ENCODE measurements at regions not wholly inside any gene's neighbourhood (a gene's known extent, or its start where the extent isn't known, plus 50 kb on each side); places are given as distances from the start of the nearest gene placed in this dataset.
"Not testable (repeated sequence)": the region's sequence is repeated elsewhere in the genome, so short reads cannot be mapped to it uniquely, and the experiment has no call there.

DNA sequence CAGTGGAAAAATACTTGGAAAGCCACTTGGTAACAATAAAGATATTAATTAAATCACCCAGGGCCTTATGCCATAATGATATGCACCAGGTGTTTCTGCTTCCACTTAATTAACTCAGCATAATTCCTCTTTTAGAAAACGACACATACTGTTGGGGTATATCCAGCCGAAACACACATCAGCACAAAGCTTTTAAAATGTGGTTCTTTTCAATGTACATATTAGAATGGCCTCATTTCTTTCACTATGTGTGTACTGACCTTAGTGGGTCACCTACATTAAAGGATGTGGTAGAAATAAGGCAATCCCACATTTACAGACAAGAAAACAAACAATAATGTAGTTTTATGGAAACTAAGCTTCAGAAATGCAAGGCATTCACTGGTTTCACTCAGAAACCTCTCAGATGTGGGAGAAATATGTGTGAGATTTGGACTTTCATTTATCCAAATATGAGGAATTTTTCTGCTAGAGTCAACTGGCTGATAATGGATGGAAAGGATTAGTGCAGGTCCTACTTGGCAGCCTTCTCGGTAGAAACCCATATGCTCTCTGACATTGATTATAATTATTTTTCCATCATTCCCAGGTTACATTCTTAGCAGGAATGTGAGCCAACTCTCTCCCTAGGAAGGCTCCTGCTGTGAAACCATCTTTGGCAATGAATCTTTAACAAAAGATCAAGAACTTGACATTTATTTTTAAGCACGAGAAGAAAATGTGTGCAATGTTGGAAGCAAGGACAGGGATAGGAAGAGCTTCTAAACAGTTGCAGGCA, 66.7 kb upstream of the DHX40 start:
- DNase-seq (ENCODE audit: low read depth, low spot score) = no peak

DNA sequence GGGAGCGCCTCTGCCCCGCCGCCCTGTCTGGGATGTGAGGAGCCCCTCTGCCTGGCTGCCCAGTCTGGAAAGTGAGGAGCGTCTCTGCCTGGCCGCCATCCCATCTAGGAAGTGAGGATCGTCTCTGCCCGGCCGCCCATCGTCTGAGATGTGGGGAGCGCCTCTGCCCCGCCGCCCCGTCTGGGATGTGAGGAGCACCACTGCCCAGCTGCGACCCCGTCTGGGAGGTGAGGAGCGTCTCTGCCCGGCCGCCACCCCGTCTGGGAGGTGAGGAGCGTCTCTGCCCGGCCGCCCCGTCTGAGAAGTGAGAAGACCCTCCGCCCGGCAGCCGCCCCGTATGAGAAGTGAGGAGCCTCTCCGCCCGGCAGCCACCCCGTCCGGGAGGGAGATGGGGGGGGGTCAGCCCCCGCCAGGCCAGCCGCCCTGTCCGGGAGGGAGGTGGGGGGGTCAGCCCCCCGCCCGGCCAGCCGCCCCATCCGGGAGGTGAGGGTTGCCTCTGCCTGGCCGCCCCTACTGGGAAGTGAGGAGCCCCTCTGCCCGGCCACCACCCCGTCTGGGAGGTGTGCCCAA, 65.2 kb upstream of the DHX40 start:
- CTCF ChIA-PET; DNase-seq (ENCODE audit: low read depth, low spot score); H3K4me3 ChIP-seq (ENCODE audit: low read depth, low read length); POLR2A ChIA-PET: not testable (repeated sequence)

More for the DNA sequence above, 66.7 kb upstream of the DHX40 start:
- ChIA-PET POLR2A (no interaction called here), CTCF (interaction anchor here (0.7 kb wide), 1 partner anchor 57 kb away, joined by 3 read pairs; no protein-coding TSS in a partner anchor)
- no peak for TF ChIP-seq CTCF (IDR thresholded peaks at IDR 0.05; ENCODE audit: insufficient read depth, low read length, missing control alignments)
- no peak overlapping the region for H3K4me3 ChIP-seq (ENCODE audit: low read depth, low read length)

GRCh38 chr17:59501690-59502089, 63.7 kb upstream of the DHX40 start:
- no peak for TF ChIP-seq CTCF (IDR thresholded peaks at IDR 0.05; ENCODE audit: insufficient read depth, low read length, missing control alignments)

GRCh38 chr17:59502800-59503199, 62.6 kb upstream of the DHX40 start:
- POLR2A ChIA-PET = no interaction called here
- no peak for TF ChIP-seq CTCF (IDR thresholded peaks at IDR 0.05; ENCODE audit: insufficient read depth, low read length, missing control alignments)
- no peak for DNase-seq (ENCODE audit: low read depth, low spot score)
- CTCF ChIA-PET = no interaction called here
- H3K4me3 ChIP-seq (ENCODE audit: low read depth, low read length) = no peak overlapping the region

More at GRCh38 chr17:59501690-59502089, 63.7 kb upstream of the DHX40 start:
- no peak for DNase-seq (ENCODE audit: low read depth, low spot score)
- ChIA-PET POLR2A (interaction anchor here (0.6 kb wide), 1 partner anchor 253 kb away, joined by 3 read pairs; no protein-coding TSS in a partner anchor), CTCF (interaction anchor here (1.0 to 1.3 kb wide), 2 partner anchors 17 to 60 kb away, joined by 3 to 4 read pairs; no protein-coding TSS in a partner anchor)
- no peak overlapping the region for H3K4me3 ChIP-seq (ENCODE audit: low read depth, low read length)

DNA sequence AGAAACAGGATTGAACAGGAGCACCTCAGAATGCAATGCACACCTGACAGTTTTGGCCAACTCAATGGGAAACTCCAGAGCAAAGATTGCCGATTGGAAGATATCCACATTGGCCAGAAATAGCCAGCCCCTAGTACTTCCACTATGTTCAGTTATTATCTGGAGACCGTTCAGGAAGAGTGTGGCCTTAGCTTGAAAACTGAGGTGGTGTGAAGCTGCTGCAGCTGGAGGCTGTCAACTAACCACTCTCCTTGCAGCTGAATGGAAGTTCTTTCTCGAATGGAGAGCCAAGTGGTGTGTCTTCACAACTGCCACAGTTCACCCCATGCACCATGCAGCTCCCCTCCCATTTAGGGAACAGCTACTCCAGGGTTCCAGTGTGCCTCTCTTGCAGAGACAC, 61.9 kb upstream of the DHX40 start:
- no peak for DNase-seq (ENCODE audit: low read depth, low spot score)
- CTCF ChIA-PET = no interaction called here
- no peak overlapping the region for H3K4me3 ChIP-seq (ENCODE audit: low read depth, low read length)
- TF ChIP-seq CTCF (IDR thresholded peaks at IDR 0.05; ENCODE audit: insufficient read depth, low read length, missing control alignments) = no peak
- POLR2A ChIA-PET = no interaction called here

GRCh38 chr17:59504821-59505220, 60.6 kb upstream of the DHX40 start:
- DNase-seq (ENCODE audit: low read depth, low spot score) = no peak
- H3K4me3 ChIP-seq (ENCODE audit: low read depth, low read length) = no peak overlapping the region
- CTCF ChIA-PET = interaction anchor here (1.7 to 4.0 kb wide), 2 partner anchors 14 to 17 kb away, joined by 7 to 20 read pairs; no protein-coding TSS in a partner anchor
- no peak for TF ChIP-seq CTCF (IDR thresholded peaks at IDR 0.05; ENCODE audit: insufficient read depth, low read length, missing control alignments)
- POLR2A ChIA-PET = no interaction called here

Measured in AG04449 (cell line).